OCI-LY1 (cell line): ENCODE measurements at regions not wholly inside any gene's neighbourhood (a gene's known extent, or its start where the extent isn't known, plus 50 kb on each side); places are given as distances from the start of the nearest gene placed in this dataset.

Experiments
- H2AFZ ChIP-seq: fragments of 200-600 bp; sonication (generic), shearing (Covaris generic); 2 replicates; pipeline ENCODE4 v1.6.0; 2014; ENCODE audit warnings: antibody characterized with exemption, mild to moderate bottlenecking, low read length
- H3F3A ChIP-seq: fragments of 200-600 bp; sonication (generic), shearing (Covaris generic); 2 replicates; pipeline ENCODE4 v1.6.0; 2014; ENCODE audit warnings: mild to moderate bottlenecking, antibody characterized with exemption, low read length, moderate library complexity; ENCODE audit not compliant: insufficient read depth
- H3K27ac ChIP-seq: fragments of 200-600 bp; sonication (generic); 2 replicates; pipeline ENCODE4 v1.5.1; 2014; ENCODE audit warnings: low read length, mixed run types, mild to moderate bottlenecking, low read depth; ENCODE audit not compliant: poor library complexity, severe bottlenecking
- H3K27me3 ChIP-seq: fragments of 200-600 bp; sonication (generic); 2 replicates; pipeline ENCODE4 v1.6.0; 2014; ENCODE audit warnings: antibody characterized with exemption, mild to moderate bottlenecking, low read length, moderate library complexity; ENCODE audit not compliant: insufficient read depth
- H3K36me3 ChIP-seq: fragments of 200-600 bp; sonication (generic); 2 replicates; pipeline ENCODE4 v1.6.1; 2014; ENCODE audit warnings: mild to moderate bottlenecking, antibody characterized with exemption, low read length, moderate library complexity, mixed read lengths; ENCODE audit not compliant: insufficient read depth
- H3K4me1 ChIP-seq: fragments of 200-600 bp; sonication (generic); 2 replicates; pipeline ENCODE4 v1.5.1; 2014; ENCODE audit warnings: mild to moderate bottlenecking, low read length, moderate library complexity; ENCODE audit not compliant: insufficient read depth, severe bottlenecking
- H3K4me2 ChIP-seq: fragments of 200-600 bp; sonication (generic), shearing (Covaris generic); 2 replicates; pipeline ENCODE4 v1.6.1; 2014; ENCODE audit warnings: low read length
- H3K4me3 ChIP-seq: fragments of 200-600 bp; sonication (generic); 2 replicates; pipeline ENCODE4 v1.5.1; 2014; ENCODE audit warnings: low read length, low read depth, mild to moderate bottlenecking, mixed read lengths; ENCODE audit not compliant: poor library complexity, severe bottlenecking
- H3K79me2 ChIP-seq: fragments of 200-600 bp; shearing (Covaris generic); 2 replicates; pipeline ENCODE4 v1.6.1; 2016; ENCODE audit warnings: mixed run types, low read length, mixed read lengths; ENCODE audit not compliant: insufficient read depth
- H3K9ac ChIP-seq: fragments of 200-600 bp; sonication (generic), shearing (Covaris generic); 2 replicates; pipeline ENCODE4 v1.6.1; 2014; ENCODE audit warnings: mild to moderate bottlenecking, low read length, mixed read lengths
- H3K9me2 ChIP-seq: fragments of 200-600 bp; sonication (generic), shearing (Covaris generic); 2 replicates; pipeline ENCODE4 v1.6.1; 2014; ENCODE audit warnings: low read depth, mild to moderate bottlenecking, low read length, mixed read lengths
- H3K9me3 ChIP-seq: fragments of 200-600 bp; shearing (Covaris generic); 2 replicates; pipeline ENCODE4 v1.6.1; 2014; ENCODE audit warnings: low read length, mixed read lengths
- H4K20me1 ChIP-seq: fragments of 200-600 bp; sonication (generic), shearing (Covaris generic); 2 replicates; pipeline ENCODE4 v1.6.0; 2016; ENCODE audit warnings: mild to moderate bottlenecking, low read length; ENCODE audit not compliant: insufficient read depth
- EZH2 ChIP-seq: fragments of 200-600 bp; sonication (generic), shearing (Covaris generic); IDR thresholded peaks from 2 replicates; pipeline ENCODE4 v1.8.0; 2017; ENCODE audit warnings: borderline replicate concordance, mixed run types, mild to moderate bottlenecking, antibody characterized with exemption, low read length, moderate library complexity, mixed read lengths
- TF ChIP-seq, protein P1 (sequence below): fragments of 200-600 bp; sonication (generic), shearing (Covaris generic); IDR thresholded peaks from 2 replicates; pipeline ENCODE4 v1.5.1; 2017; ENCODE audit warnings: mild to moderate bottlenecking, antibody characterized with exemption, low read length, moderate library complexity, mixed read lengths

DNA sequence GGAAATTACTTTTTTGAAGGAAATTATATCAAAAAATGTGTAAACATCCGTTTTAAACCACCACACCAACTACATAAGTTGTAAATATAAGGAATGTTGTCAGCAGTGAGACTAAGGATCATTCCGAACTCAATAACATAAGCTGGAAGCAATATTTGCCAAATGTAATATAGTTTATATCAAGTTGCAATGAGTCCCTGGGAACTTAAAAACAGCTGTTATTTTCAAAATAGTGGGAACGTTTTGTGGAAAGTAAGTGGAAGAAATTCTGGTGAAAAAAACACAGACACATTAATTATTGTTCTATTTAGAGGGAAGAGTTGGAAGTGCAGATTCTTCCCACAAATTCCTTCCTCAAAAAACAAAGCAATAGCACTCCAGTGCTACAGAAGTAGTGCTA is 444.3 kb downstream of the NAP1L3 start:
- no peak overlapping the region for H3K4me2 ChIP-seq
- no peak for TF ChIP-seq EZH2
- TF ChIP-seq, protein P1, sequence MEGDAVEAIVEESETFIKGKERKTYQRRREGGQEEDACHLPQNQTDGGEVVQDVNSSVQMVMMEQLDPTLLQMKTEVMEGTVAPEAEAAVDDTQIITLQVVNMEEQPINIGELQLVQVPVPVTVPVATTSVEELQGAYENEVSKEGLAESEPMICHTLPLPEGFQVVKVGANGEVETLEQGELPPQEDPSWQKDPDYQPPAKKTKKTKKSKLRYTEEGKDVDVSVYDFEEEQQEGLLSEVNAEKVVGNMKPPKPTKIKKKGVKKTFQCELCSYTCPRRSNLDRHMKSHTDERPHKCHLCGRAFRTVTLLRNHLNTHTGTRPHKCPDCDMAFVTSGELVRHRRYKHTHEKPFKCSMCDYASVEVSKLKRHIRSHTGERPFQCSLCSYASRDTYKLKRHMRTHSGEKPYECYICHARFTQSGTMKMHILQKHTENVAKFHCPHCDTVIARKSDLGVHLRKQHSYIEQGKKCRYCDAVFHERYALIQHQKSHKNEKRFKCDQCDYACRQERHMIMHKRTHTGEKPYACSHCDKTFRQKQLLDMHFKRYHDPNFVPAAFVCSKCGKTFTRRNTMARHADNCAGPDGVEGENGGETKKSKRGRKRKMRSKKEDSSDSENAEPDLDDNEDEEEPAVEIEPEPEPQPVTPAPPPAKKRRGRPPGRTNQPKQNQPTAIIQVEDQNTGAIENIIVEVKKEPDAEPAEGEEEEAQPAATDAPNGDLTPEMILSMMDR, result no peak

More for the DNA sequence above, 444.3 kb downstream of the NAP1L3 start:
- Histone ChIP-seq H4K20me1 (no peaks in the 10 kb centered on the region), H3K36me3 (no peaks in the 10 kb centered on the region), H3K9me2 (no peaks in the 10 kb centered on the region), H3K9me3 (no peaks in the 10 kb centered on the region), H3K4me3 (no peak overlapping the region), H3K79me2 (no peaks in the 10 kb centered on the region), H2AFZ (no peak overlapping the region), H3F3A (no peaks in the 10 kb centered on the region), H3K4me1 (no peaks in the 10 kb centered on the region), H3K27me3 (no peaks in the 10 kb centered on the region), H3K9ac (no peak overlapping the region), H3K27ac (no peak overlapping the region)
